GM12875 (cell line): ENCODE measurements at regions not wholly inside any gene's neighbourhood (a gene's known extent, or its start where the extent isn't known, plus 50 kb on each side); places are given as distances from the start of the nearest gene placed in this dataset.
"Not testable (repeated sequence)": the region's sequence is repeated elsewhere in the genome, so short reads cannot be mapped to it uniquely, and the experiment has no call there.

Experiments
- H3K4me3 ChIP-seq: one replicate; pipeline ENCODE4 v1.5.1; 2011; ENCODE audit warnings: low read depth, low read length, control low read depth
- CTCF ChIP-seq: IDR thresholded peaks from 2 replicates; pipeline ENCODE4 v1.5.1; 2011; ENCODE audit warnings: low read depth, mild to moderate bottlenecking, control low read depth, inconsistent platforms, low read length, moderate library complexity, borderline replicate concordance; ENCODE audit not compliant: insufficient read depth

- H3K4me3 ChIP-seq, result no peak overlapping the region
- no peak for TF ChIP-seq CTCF
Observed at GRCh38 chr6:14776307-14776706, 469.6 kb upstream of the JARID2 start.

GRCh38 chr6:14781772-14782525, 463.9 kb upstream of the JARID2 start:
- no peak for TF ChIP-seq CTCF
- no peak overlapping the region for H3K4me3 ChIP-seq

GRCh38 chr6:14782921-14783464, 462.9 kb upstream of the JARID2 start:
- H3K4me3 ChIP-seq, result not testable (repeated sequence)

GRCh38 chr6:14783594-14783993, 462.3 kb upstream of the JARID2 start:
- no peak overlapping the region for H3K4me3 ChIP-seq
- no peak for TF ChIP-seq CTCF

- H3K4me3 ChIP-seq, result no peak overlapping the region
- TF ChIP-seq CTCF, result no peak
Observed at GRCh38 chr6:14784596-14785492, 461.0 kb upstream of the JARID2 start.

- TF ChIP-seq CTCF, result no peak
- no peak overlapping the region for H3K4me3 ChIP-seq
Observed at GRCh38 chr6:14785493-14785790, 460.4 kb upstream of the JARID2 start.

- no peak for TF ChIP-seq CTCF
- no peak overlapping the region for H3K4me3 ChIP-seq
Observed at GRCh38 chr6:14786008-14786407, 459.9 kb upstream of the JARID2 start.
